PC-3 (cell line): ENCODE measurements at regions not wholly inside any gene's neighbourhood (a gene's known extent, or its start where the extent isn't known, plus 50 kb on each side); places are given as distances from the start of the nearest gene placed in this dataset.
A peak's percentile ranks its signal among the peaks of the same experiment; 100 is the strongest.
"Not testable (repeated sequence)": the region's sequence is repeated elsewhere in the genome, so short reads cannot be mapped to it uniquely, and the experiment has no call there.

Source experiments
- ATAC-seq: fragments of 200-7000 bp; cut with Tn5 transposase; 2 replicates; pipeline ENCODE4 v1.9.1; 2020; ENCODE audit warnings: mild to moderate bottlenecking, moderate library complexity
- BruUV-seq: library from RNA; stranded (reverse); fragments of 400-500 nt; replicated peaks from 2 replicates; lab custom pipeline; 2021; lab: Mats Ljungman, UMichigan
- CTCF ChIA-PET: fragments of 300-600 bp; sonication (Branson Sonifier 250); formaldehyde crosslinking; loops from one replicate; lab custom pipeline; 2022; ENCODE audit warnings: antibody characterized with exemption; lab: Charles Lee
- POLR2A ChIA-PET: fragments of 300-600 bp; sonication (Branson Sonifier 250); formaldehyde crosslinking; loops from one replicate; lab custom pipeline; 2022; ENCODE audit warnings: antibody characterized with exemption; ENCODE audit not compliant: unreplicated experiment; lab: Charles Lee
- DNase-seq: peaks from one replicate; pipeline ENCODE4 v3.0.0-alpha.2; 2015
- H2AFZ ChIP-seq: fragments of 300-600 bp; sonication (generic); 2 replicates; pipeline ENCODE4 v1.6.0; 2016; ENCODE audit warnings: antibody characterized with exemption, low read length
- H3F3A ChIP-seq: fragments of 300-600 bp; sonication (generic); one replicate; pipeline ENCODE4 v1.6.0; 2017; ENCODE audit warnings: antibody characterized with exemption, low read length, control low read depth, mild to moderate bottlenecking; ENCODE audit not compliant: unreplicated experiment
- H3K27ac ChIP-seq: fragments of 300-600 bp; sonication (generic); 2 replicates; pipeline ENCODE4 v1.5.1; 2016; ENCODE audit warnings: mild to moderate bottlenecking, low read length
- H3K27me3 ChIP-seq: fragments of 300-600 bp; sonication (generic); 2 replicates; pipeline ENCODE4 v1.6.1; 2016; ENCODE audit warnings: low read length, mixed read lengths
- H3K36me3 ChIP-seq: fragments of 300-600 bp; sonication (generic); 2 replicates; pipeline ENCODE4 v1.6.1; 2016; ENCODE audit warnings: low read depth, mixed run types, low read length, mixed read lengths
- H3K4me1 ChIP-seq: fragments of 300-600 bp; sonication (generic); 2 replicates; pipeline ENCODE4 v1.5.1; 2016; ENCODE audit warnings: low read length; ENCODE audit not compliant: insufficient read depth
- H3K4me2 ChIP-seq: fragments of 300-600 bp; sonication (generic); 2 replicates; pipeline ENCODE4 v1.6.0; 2016; ENCODE audit warnings: low read length
- H3K4me3 ChIP-seq: fragments of 300-600 bp; sonication (generic); 2 replicates; pipeline ENCODE4 v1.5.1; 2016; ENCODE audit warnings: mild to moderate bottlenecking, low read length, mixed read lengths
- H3K79me2 ChIP-seq: fragments of 300-600 bp; sonication (generic); 2 replicates; pipeline ENCODE4 v1.6.1; 2017; ENCODE audit warnings: low read length, mixed read lengths
- H3K9ac ChIP-seq: fragments of 300-600 bp; sonication (generic); 2 replicates; pipeline ENCODE4 v1.6.0; 2016; ENCODE audit warnings: mild to moderate bottlenecking, low read length
- H3K9me2 ChIP-seq: fragments of 300-600 bp; sonication (generic); replicated peaks from 2 replicates; pipeline ENCODE4 v1.6.1; 2016; ENCODE audit warnings: mixed run types, low read length, mixed read lengths
- H3K9me3 ChIP-seq: fragments of 300-600 bp; sonication (generic); 2 replicates; pipeline ENCODE4 v1.6.1; 2016; ENCODE audit warnings: low read length, mixed read lengths
- H4K20me1 ChIP-seq: fragments of 300-600 bp; sonication (generic); 2 replicates; pipeline ENCODE4 v1.6.1; 2016; ENCODE audit warnings: low read length, mixed read lengths
- CTCF ChIP-seq: fragments of 300-600 bp; sonication (generic); conservative IDR thresholded peaks from 2 replicates; pipeline ENCODE4 v1.5.1; 2017; ENCODE audit warnings: antibody characterized with exemption, low read depth, mild to moderate bottlenecking, low read length
- EZH2 ChIP-seq: fragments of 300-600 bp; sonication (generic); IDR thresholded peaks from one replicate; pipeline ENCODE4 v1.6.1; 2017; ENCODE audit warnings: antibody characterized with exemption, mild to moderate bottlenecking, low read length; ENCODE audit not compliant: unreplicated experiment
- EZH2phosphoT487 ChIP-seq: fragments of 300-600 bp; sonication (generic); IDR thresholded peaks from 2 replicates; pipeline ENCODE4 v1.6.1; 2018; ENCODE audit warnings: mild to moderate bottlenecking, antibody characterized with exemption, low read length, borderline replicate concordance
- intact Hi-C: fragments of 100-400 bp; cut with micrococcal nuclease; formaldehyde crosslinking; loops from 2 replicates; pipeline ENCODE4 v1.9.0; 2023

GRCh38 chr1:117710710-117711109 is 104.9 kb downstream of the TENT5C start:
- no peaks in the 10 kb centered on the region for H3K36me3 ChIP-seq
- H3K79me2 ChIP-seq = no peaks in the 10 kb centered on the region
- TF ChIP-seq CTCF (peak; percentile 86), EZH2phosphoT487 (no peak)
- H3K9ac ChIP-seq = no peak overlapping the region
- no peaks in the 10 kb centered on the region for H3F3A ChIP-seq
- POLR2A ChIA-PET = no interaction called here
- H2AFZ ChIP-seq = no peak overlapping the region
- H3K9me2 ChIP-seq = no peaks in the 10 kb centered on the region
- intact Hi-C loops = loop anchor here (1.0 kb wide), 2 partner anchors 44 to 185 kb away; no protein-coding TSS in a partner anchor
- DNase-seq (peak; percentile 44), ATAC-seq (peak; percentile 43; the same call in 1 of the 2 replicates)
- BruUV-seq = no TSS peak
- no peaks in the 10 kb centered on the region for H4K20me1 ChIP-seq
- H3K4me3 ChIP-seq = no peak overlapping the region
- CTCF ChIA-PET = interaction anchor here (0.7 to 0.8 kb wide), 2 partner anchors 43 to 198 kb away, joined by 3 to 4 read pairs; no protein-coding TSS in a partner anchor
- no peaks in the 10 kb centered on the region for H3K9me3 ChIP-seq
- H3K27me3 ChIP-seq = no peaks in the 10 kb centered on the region
- no peaks in the 10 kb centered on the region for H3K4me1 ChIP-seq
- H3K27ac ChIP-seq = no peak overlapping the region
- no peak overlapping the region for H3K4me2 ChIP-seq

DNA sequence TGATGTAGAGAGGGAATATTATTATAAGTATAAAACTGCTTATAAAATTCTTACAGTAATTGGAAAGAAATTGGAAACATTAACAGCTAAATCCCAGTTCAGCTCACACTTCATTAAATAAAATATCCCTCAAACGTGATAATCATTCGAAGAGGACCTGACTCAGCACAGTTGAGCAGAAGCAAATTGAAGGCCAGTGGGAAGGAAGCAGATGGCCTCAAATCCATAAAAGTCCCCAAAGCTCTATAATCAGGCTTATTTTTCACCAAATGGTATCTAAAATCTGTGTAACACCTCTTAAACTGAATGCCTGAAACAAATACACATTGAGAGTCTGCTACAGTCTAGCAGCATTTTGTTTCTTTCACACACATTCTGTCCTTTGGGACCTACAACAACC is 106.8 kb downstream of the TENT5C start:
- Histone ChIP-seq H3K36me3 (no peaks in the 10 kb centered on the region), H2AFZ (no peak overlapping the region), H4K20me1 (no peaks in the 10 kb centered on the region), H3K4me1 (no peaks in the 10 kb centered on the region), H3K9me3 (no peaks in the 10 kb centered on the region), H3K27me3 (no peaks in the 10 kb centered on the region), H3F3A (no peaks in the 10 kb centered on the region), H3K4me3 (no peak overlapping the region), H3K4me2 (no peak overlapping the region), H3K9me2 (no peaks in the 10 kb centered on the region), H3K27ac (no peak overlapping the region), H3K79me2 (no peaks in the 10 kb centered on the region), H3K9ac (no peak overlapping the region)
- no peak for DNase-seq
- intact Hi-C loops = no loop called here
- TF ChIP-seq CTCF (no peak), EZH2 (no peak), EZH2phosphoT487 (no peak)
- ATAC-seq = no peak
- CTCF ChIA-PET = interaction anchor here (0.7 kb wide), 1 partner anchor 97 kb away, joined by 4 read pairs; no protein-coding TSS in a partner anchor
- POLR2A ChIA-PET = no interaction called here
- BruUV-seq = no TSS peak

GRCh38 chr1:117714546-117714945 is 108.7 kb downstream of the TENT5C start:
- H4K20me1 ChIP-seq = no peaks in the 10 kb centered on the region
- intact Hi-C loops = no loop called here
- ChIA-PET POLR2A (no interaction called here), CTCF (no interaction called here)
- no peaks in the 10 kb centered on the region for H3F3A ChIP-seq
- no peak overlapping the region for H3K27ac ChIP-seq
- BruUV-seq = no TSS peak
- no peaks in the 10 kb centered on the region for H3K4me1 ChIP-seq
- no peaks in the 10 kb centered on the region for H3K27me3 ChIP-seq
- no peak overlapping the region for H3K4me2 ChIP-seq
- no peak overlapping the region for H3K9ac ChIP-seq
- ATAC-seq = no peak
- H3K9me2 ChIP-seq = no peaks in the 10 kb centered on the region
- no peaks in the 10 kb centered on the region for H3K36me3 ChIP-seq
- no peak overlapping the region for H2AFZ ChIP-seq
- no peaks in the 10 kb centered on the region for H3K9me3 ChIP-seq
- H3K79me2 ChIP-seq = no peaks in the 10 kb centered on the region
- TF ChIP-seq EZH2phosphoT487 (no peak), CTCF (no peak), EZH2 (no peak)
- no peak overlapping the region for H3K4me3 ChIP-seq
- DNase-seq = no peak

GRCh38 chr1:117716030-117716429 is 110.2 kb downstream of the TENT5C start:
- H3K4me2 ChIP-seq, H3K9me2 ChIP-seq, CTCF ChIA-PET, H3K79me2 ChIP-seq, H2AFZ ChIP-seq, POLR2A ChIA-PET, H3K27me3 ChIP-seq, intact Hi-C loops, ATAC-seq, H4K20me1 ChIP-seq, H3K9me3 ChIP-seq, H3K27ac ChIP-seq, H3K4me1 ChIP-seq, BruUV-seq, H3K9ac ChIP-seq, H3F3A ChIP-seq, DNase-seq, H3K36me3 ChIP-seq, H3K4me3 ChIP-seq: not testable (repeated sequence)
